Thyroid gland (tissue), 4 donors: ENCODE measurements at regions not wholly inside any gene's neighbourhood (a gene's known extent, or its start where the extent isn't known, plus 50 kb on each side); places are given as distances from the start of the nearest gene placed in this dataset.

Experiments used
- DNase-seq, 2 donors: peaks; one replicate each; pipeline ENCODE4 v3.0.0-alpha.2; 2019
- H3K27ac ChIP-seq, 3 donors: fragments of 200-600 bp; sonication (generic); 1 replicate in 2 of 3; 2 replicates in 1 of 3; pipeline ENCODE4 v1.5.1; 2016 to 2019; ENCODE audit warnings: mild to moderate bottlenecking in 1 of 3, moderate library complexity in 1 of 3
- H3K27me3 ChIP-seq: fragments of 200-600 bp; sonication (generic); one replicate; pipeline ENCODE4 v1.5.1; 2019
- H3K36me3 ChIP-seq, 2 donors: fragments of 200-600 bp; sonication (generic); one replicate each; pipeline ENCODE4 v1.5.1; 2016 to 2019
- H3K4me1 ChIP-seq, 2 donors: fragments of 200-600 bp; sonication (generic); one replicate each; pipeline ENCODE4 v1.5.1; 2017 to 2019
- H3K4me3 ChIP-seq, 3 donors: fragments of 200-600 bp; sonication (generic); replicated peaks in 1 of 3; 1 replicate in 2 of 3; 2 replicates in 1 of 3; pipeline ENCODE4 v1.5.1; 2016; ENCODE audit warnings: mild to moderate bottlenecking in 1 of 3
- H3K9me3 ChIP-seq: fragments of 200-600 bp; sonication (generic); one replicate; pipeline ENCODE4 v1.5.1; 2017
- POLR2A ChIP-seq, 2 donors: fragments of 450-650 bp; IDR thresholded peaks; one replicate each; pipeline ENCODE4 v1.6.1; 2017; ENCODE audit warnings: antibody characterized with exemption in 2 of 2, mild to moderate bottlenecking in 2 of 2, moderate library complexity in 1 of 2
- WGBS, 2 donors: methylation state at CpG; one replicate each; pipeline ENCODE4 v1.1.5; 2017; 5-methylcytosine and 5-hydroxymethylcytosine counted together
- intact Hi-C: fragments of 100-400 bp; cut with DNase I; formaldehyde crosslinking; loops from one replicate; pipeline ENCODE4 v1.15.1; 2023
- TF ChIP-seq, protein P1 (sequence below), 6 experiments: fragments of 200-600 bp in 3 of 6; fragments of 450-650 bp in 3 of 6; sonication (generic) in 3 of 6; IDR thresholded peaks; one replicate each; pipeline ENCODE4 v1.5.1; 2016 to 2019; ENCODE audit warnings: antibody characterized with exemption in 6 of 6, mild to moderate bottlenecking in 2 of 6, inconsistent platforms in 1 of 6, moderate library complexity in 1 of 6

DNA sequence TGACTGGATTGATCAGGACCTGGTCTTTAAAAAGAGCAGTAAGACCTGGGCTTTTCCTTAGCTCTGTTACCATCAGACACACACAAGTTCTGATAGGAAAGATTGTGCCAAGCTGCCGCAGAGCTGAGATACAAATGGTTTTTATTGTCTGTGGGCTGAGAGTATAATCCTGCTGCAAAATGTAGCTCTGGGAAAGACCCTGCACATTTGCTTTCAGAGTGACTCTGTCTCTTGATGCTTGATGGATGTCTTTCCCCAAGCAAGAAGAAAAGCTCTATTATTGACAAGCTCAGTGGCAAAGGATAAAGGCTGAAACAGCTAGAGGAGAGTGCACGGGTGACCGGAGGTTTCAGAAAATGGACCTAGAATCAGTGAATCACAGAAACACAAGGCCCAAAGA lies 95.3 kb upstream of the PARD3B start:
- H3K27me3 ChIP-seq, result no peaks in the 10 kb centered on the region
- no peak overlapping the region for H3K4me3 ChIP-seq
- intact Hi-C loops, result no loop called here
- H3K9me3 ChIP-seq, result no peaks in the 10 kb centered on the region
- H3K27ac ChIP-seq, result no peak overlapping the region
- TF ChIP-seq, protein P1, sequence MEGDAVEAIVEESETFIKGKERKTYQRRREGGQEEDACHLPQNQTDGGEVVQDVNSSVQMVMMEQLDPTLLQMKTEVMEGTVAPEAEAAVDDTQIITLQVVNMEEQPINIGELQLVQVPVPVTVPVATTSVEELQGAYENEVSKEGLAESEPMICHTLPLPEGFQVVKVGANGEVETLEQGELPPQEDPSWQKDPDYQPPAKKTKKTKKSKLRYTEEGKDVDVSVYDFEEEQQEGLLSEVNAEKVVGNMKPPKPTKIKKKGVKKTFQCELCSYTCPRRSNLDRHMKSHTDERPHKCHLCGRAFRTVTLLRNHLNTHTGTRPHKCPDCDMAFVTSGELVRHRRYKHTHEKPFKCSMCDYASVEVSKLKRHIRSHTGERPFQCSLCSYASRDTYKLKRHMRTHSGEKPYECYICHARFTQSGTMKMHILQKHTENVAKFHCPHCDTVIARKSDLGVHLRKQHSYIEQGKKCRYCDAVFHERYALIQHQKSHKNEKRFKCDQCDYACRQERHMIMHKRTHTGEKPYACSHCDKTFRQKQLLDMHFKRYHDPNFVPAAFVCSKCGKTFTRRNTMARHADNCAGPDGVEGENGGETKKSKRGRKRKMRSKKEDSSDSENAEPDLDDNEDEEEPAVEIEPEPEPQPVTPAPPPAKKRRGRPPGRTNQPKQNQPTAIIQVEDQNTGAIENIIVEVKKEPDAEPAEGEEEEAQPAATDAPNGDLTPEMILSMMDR (IDR thresholded peaks at IDR 0.05), result no peak
- TF ChIP-seq POLR2A (IDR thresholded peaks at IDR 0.05), result no peak
- 95 to 97% methylated on average over 3 of the region's 3 CpGs for whole genome bisulfite sequencing, 2 donors
- no peak for DNase-seq
- H3K4me1 ChIP-seq, result peaks cover 13 to 17% of the 10 kb centered on the region in 2 donors
- H3K36me3 ChIP-seq, result no peaks in the 10 kb centered on the region

DNA sequence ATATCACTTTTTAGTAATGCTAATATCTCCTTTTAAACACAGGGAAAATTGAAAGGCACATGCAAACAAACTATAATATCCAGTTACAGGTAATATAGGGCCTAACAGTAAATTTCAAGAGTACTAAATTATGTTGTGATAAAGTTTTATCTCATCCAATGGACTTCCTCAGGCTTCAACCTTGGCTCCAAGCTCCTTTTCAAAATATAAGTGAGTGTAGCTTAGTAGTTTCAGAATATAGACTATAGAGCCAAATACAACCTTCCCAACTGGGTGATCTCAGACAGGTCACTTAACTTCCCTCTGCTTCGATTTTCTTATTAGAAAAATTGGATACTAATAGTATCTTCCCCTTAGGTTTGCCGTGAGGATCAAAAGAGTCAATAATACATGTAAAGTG lies 93.5 kb upstream of the PARD3B start:
- WGBS, 2 donors, result 78 to 85% methylated on average over 2 of the region's 2 CpGs
- Histone ChIP-seq H3K36me3 (no peaks in the 10 kb centered on the region), H3K27me3 (no peaks in the 10 kb centered on the region), H3K27ac (peak overlapping the region in 1 of 3 donors; percentile 61), H3K4me3 (no peak overlapping the region), H3K9me3 (no peaks in the 10 kb centered on the region), H3K4me1 (peaks cover 13 to 17% of the 10 kb centered on the region in 2 donors)
- no peak for TF ChIP-seq POLR2A (IDR thresholded peaks at IDR 0.05)
- TF ChIP-seq, protein P1 (IDR thresholded peaks at IDR 0.05), result no peak
- intact Hi-C loops, result no loop called here
- DNase-seq, result no peak

DNA sequence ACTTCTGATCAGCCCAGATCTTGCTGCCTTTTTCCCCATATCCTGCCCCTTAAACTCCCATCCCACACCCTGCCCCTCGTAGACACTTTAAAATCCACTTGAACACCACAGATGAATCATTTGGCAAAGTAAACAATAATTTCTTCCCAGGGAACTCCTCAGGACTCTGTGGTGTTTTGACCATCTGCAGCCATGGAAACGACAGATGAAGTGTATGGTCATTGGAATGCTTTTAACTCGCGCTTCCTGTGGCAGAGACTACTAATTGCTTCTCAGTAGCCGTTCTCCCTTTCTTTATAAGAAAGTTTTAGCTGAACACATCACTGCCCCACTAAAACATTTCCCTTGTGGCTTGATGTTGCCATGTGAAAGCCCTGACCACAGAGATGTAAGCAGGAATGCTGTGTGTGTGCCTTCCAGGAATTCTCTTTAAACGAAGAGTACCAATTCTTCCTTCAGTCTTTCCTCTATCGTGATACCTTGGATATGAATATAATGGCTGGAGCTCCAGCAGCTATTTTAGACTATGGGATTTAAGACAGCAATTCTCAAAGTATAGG lies 92.7 kb upstream of the PARD3B start:
- no peak for TF ChIP-seq POLR2A (IDR thresholded peaks at IDR 0.05)
- TF ChIP-seq, protein P1 (IDR thresholded peaks at IDR 0.05), result no peak
- intact Hi-C loops, result no loop called here
- peak; percentile 36 to 63 for DNase-seq
- H3K27ac ChIP-seq, result peak overlapping the region; percentile 17 to 61 (median 23)
- no peaks in the 10 kb centered on the region for H3K36me3 ChIP-seq
- WGBS, 2 donors, result 21 to 30% methylated on average over 7 of the region's 7 CpGs
- H3K27me3 ChIP-seq, result no peaks in the 10 kb centered on the region
- peaks cover 13 to 17% of the 10 kb centered on the region in 2 donors for H3K4me1 ChIP-seq
- no peak overlapping the region for H3K4me3 ChIP-seq
- no peaks in the 10 kb centered on the region for H3K9me3 ChIP-seq

DNA sequence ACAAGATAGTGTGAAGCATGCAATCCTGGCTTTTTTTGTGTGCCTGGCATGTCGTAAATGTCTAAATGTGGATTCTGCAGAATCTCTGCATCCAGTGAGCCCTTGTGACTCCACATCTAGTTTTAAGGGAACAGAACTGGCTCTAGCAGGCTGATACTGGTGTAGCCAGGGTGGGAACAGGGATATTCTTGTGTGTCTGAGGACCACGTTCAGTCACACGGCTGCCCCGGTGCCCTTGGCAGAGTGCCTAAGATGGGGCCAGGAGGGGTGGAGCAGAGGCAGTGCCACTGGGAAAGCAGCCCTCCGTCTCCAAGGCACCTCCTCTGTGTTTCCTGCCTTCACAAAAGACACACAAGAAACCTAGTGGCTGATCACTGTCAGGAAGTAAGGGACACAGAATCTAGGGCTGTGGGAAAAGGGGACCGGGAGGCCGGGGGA lies 91.5 kb upstream of the PARD3B start:
- TF ChIP-seq, protein P1 (IDR thresholded peaks at IDR 0.05), result no peak
- no peak for TF ChIP-seq POLR2A (IDR thresholded peaks at IDR 0.05)
- Histone ChIP-seq H3K27ac (peak overlapping the region; percentile 22 to 47 (median 45)), H3K9me3 (no peaks in the 10 kb centered on the region), H3K4me1 (peaks cover 13 to 17% of the 10 kb centered on the region in 2 donors), H3K4me3 (no peak overlapping the region), H3K27me3 (no peaks in the 10 kb centered on the region), H3K36me3 (no peaks in the 10 kb centered on the region)
- DNase-seq, result peak; percentile 71 to 84
- 9 to 12% methylated on average over 7 of the region's 7 CpGs for WGBS, 2 donors
- intact Hi-C loops, result no loop called here

DNA sequence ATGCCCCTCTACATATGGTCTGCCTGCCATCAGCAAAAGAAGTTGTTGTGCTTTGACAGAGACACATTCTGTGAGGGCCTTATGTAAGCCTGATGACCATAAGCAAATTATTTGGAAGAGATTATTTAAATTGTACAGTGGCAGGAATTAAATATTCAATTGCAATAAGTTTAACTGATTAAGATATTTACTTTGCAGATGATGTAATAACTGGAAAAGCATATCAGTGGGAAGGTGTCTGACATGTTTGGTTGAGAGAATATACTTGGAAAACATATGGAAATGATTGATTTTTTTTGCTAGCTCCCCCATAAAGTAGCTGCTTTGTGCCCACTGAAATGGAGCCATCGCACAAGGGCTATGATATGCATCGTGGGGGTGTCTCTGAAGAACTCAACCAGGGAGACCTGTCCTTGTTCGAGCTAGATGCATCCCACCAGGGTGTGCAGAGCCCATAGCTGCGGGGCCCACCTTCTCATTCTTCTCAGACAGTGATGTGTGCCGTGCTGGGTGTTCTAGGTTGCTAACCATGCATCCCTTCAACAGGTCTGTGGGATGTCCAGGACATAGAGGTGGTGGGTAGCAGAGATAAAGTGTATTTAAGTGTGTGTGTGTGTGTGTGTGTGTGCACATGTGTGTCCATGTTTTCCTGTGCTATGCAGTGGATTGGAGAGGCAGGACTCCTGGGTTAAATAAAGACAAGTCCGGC lies 90.4 kb upstream of the PARD3B start:
- H3K4me3 ChIP-seq, result no peak overlapping the region
- no peaks in the 10 kb centered on the region for H3K27me3 ChIP-seq
- no peak for DNase-seq
- H3K9me3 ChIP-seq, result no peaks in the 10 kb centered on the region
- no peaks in the 10 kb centered on the region for H3K36me3 ChIP-seq
- 89 to 98% methylated on average over 6 of the region's 6 CpGs for WGBS, 2 donors
- peaks cover 13 to 17% of the 10 kb centered on the region in 2 donors for H3K4me1 ChIP-seq
- H3K27ac ChIP-seq, result no peak overlapping the region
- TF ChIP-seq POLR2A (IDR thresholded peaks at IDR 0.05), result no peak
- TF ChIP-seq, protein P1 (IDR thresholded peaks at IDR 0.05), result no peak
- intact Hi-C loops, result no loop called here
